ENCODE measurements at regions not wholly inside any gene's neighbourhood (a gene's known extent, or its start where the extent isn't known, plus 50 kb on each side); places are given as distances from the start of the nearest gene placed in this dataset.
"Not testable (repeated sequence)": the region's sequence is repeated elsewhere in the genome, so short reads cannot be mapped to it uniquely, and the experiment has no call there.

DNA sequence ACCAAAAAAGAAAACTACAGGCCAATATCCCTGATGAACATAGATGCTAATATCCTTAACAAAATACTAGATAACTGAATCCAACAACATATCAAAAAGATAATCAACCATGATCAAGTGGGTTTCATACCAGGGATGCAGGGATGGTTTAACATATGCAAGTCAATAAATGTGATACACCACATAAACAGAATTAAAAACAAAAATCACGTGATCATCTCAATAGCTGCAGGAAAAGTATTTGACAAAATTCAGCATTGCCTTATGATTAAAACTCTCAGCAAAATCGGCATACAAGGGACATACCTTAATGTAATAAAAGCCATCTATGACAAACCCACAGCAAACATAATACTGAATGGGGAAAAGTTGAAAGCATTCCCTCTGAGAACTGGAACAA is 199.9 kb downstream of the TXNL1 start:
- not testable (repeated sequence) for FAIRE-seq

DNA sequence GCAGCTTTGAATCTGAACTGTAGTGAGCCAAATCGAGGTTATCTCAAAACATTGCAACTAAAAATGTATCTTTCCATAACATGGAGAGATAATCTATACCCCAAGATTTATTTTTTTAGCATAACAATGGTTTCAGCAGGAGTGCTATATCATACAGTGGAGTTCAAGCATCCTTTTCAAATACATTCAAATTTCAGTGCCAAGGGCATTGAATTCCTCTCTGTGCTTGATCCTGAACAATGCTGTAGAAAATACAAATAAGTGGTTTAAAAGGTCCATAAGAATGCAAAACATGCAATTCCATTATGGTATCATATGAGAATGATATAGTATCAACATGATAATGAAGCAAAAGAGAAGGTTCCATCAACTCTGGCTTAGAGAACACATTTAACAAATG is 201.7 kb downstream of the TXNL1 start:
- no peak for FAIRE-seq

DNA sequence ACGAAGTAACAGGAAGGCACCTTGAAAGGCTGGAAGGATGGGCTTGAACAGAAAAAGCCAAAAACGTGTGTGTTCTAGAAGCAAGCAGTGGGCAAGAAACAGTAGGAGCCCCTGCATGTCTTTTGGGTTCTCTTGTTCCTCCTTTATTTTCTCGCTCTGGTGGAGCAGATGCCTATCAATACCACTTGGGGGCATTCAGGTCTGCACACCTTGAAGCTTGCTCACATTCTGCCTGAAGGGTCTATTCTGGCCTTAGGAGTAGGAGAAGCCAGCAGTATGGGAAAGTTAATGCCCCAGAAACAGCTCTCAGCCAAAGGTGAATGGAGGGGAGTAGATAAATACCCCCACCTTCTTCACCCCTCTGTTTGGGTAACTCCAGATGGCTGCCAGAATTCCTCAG is 204.5 kb downstream of the TXNL1 start:
- FAIRE-seq: no peak

DNA sequence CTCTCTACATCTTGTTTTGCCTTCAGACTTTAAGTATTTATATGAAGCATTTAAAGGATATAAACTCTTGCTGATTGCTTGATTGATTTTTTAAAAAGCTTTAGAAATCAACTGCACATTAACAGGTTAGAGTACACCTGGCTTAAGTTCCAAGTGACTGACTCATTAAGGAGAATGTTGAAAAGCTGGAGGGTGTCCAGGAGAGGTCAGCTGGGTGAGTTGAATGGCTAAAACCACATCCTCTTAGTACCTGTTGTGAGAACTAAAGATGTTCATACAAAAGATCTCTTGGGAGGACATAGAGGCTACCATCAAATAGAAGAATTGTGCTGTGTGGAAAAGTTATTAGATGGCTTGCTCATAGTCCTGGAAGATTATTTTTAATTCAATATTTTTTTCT is 206.8 kb downstream of the TXNL1 start:
- FAIRE-seq: no peak

DNA sequence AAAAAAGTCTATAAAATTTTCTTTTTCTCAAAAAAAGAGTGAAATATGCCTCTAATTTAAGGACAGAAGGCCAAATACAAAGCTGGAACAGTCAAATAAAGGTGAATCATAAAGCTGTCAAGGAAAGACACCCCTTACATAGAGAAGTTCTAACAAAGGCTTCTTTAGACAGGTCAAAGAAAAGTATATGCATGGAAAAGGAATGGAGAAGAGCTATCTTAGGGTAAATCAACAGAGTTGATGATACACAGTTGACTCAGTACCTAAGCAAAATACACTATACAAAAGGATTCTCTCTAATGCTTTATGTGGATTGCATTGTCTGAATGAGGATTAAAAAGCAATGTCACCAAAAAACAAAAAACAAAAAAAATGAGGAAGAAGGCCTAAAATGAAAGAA is 214.8 kb downstream of the TXNL1 start:
- FAIRE-seq: no peak

DNA sequence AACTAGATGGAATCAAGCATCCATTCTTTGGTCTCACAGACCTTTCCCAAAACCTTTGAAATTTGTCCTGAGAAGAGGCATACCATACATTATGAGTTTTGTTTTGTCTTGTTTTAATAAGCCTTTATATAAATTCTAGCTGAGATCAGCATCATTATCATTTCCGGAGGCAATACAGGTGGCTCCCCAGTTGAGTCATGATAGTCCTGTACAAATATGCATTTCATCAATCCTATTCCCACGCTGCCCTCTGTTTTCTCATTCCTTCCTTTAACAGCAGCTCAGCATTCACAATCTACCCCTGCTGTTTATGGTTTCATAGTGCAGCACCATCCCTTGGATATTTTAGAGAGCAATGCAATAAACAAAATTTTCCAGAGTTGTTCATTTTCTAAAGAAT is 216.7 kb downstream of the TXNL1 start:
- FAIRE-seq: no peak

DNA sequence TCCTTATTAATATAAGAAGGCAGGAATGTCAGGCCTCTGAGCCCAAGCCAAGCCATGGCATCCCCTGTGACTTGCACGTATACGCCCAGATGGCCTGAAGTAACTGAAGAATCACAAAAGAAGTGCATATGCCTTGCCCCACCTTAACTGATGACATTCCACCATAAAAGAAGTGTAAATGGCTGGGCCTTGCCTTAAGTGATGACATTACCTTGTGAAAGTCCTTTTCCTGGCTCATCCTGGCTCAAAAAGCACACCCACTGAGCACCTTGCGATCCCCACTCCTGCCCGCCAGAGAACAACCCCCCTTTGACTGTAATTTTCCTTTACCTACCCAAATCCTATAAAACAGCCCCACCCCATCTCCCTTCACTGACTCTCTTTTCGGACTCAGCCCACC is 217.5 kb downstream of the TXNL1 start:
- FAIRE-seq: not testable (repeated sequence)

DNA sequence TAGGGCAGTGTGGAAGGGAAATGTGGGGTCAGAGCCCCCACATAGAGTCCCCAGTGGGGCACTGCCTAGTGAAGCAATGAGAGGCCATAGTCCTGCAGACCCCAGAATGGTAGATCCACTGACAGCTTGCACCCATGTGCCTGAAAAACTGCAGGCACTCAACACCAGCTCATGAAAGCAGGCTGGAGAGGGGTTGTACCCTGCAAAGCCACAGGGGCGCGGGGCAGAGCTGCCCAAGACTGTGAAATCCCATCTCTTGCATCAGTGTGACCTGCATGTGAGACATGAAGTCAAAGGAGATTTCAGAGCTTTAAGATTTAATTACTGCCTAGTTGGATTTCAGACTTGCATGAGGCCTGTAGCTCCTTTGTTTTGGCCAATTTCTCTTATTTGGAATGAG is 224.0 kb downstream of the TXNL1 start:
- FAIRE-seq: no peak

DNA sequence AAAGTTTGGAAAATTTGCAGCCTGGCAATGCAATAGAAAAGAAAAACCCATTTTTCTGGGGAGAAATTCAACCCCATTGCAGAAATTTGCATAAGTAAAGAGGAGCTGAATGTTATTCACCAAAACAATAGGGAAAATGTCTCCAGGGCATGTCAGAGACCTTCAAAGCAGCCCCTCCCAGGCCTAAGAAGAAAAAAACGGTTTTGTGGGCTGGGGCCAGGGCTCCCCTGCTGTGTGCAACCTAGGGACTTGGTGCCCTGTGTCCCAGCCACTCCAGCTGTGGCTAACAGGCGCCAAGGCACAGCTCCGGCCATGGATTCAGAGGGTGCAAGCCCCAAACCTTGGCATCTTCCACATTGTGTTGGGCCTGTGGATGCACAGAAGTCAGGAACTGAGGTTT is 224.5 kb downstream of the TXNL1 start:
- FAIRE-seq: no peak

DNA sequence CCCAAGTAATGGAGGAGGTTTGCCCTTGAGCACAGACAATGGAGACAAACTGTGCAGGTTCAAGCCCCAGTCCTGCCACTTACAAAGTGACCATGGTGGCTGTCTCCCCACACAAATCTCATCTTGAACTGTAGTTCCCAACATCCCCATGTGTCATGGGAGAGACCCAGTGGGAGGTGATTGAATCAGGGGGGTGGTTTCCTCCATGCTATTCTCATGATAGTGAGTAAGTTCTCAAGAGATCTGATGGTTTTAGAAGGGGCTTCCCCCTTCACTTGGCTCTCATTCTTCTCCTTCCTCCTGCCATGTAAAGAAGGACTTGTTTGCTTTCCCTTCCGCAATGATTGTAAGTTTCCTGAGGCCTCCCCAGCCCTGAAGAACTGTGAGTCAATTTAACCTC is 225.4 kb downstream of the TXNL1 start:
- FAIRE-seq: no peak

DNA sequence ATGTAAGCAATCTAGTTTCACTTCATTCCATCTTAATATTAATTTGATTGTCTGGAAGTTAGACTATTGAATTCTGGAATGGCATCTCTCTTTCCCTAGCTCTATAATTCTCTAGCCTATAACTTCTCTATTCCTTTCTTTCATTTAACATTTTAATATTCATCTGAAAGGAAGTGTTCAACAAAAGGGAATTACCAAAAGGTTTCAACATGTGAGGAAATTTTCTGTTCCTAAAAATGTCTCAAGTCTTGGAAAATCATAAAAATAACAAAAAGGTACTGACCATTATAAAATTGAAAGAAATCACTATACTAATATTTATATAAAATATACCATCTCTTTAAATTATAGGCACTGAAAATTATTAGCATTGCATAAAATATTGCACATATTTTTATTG is 228.7 kb downstream of the TXNL1 start:
- no peak for FAIRE-seq

DNA sequence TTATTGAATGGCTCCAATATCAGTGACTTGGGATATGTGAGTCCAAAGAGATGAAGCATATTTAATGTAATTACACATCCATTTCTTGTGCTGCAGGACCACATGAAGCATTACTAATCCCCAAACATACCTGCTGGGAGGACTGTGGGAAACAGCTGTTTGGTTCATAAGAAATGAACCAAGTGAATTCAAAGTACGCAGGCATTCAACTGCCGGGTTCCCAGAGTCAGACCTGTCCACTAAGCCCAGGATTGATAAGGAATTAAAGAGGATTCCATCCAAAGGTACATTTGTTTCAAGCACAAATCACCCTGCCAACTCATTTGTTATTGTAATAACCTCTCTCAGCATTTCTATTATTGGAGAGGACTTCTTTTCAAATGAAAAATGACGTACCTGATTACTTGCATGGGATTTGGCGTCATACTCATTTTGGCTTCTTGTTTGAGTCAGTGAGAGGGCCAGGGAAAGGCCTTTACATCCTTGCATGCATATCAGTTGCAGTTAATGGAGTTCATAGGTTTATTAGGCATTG is 230.7 kb downstream of the TXNL1 start:
- FAIRE-seq: no peak

DNA sequence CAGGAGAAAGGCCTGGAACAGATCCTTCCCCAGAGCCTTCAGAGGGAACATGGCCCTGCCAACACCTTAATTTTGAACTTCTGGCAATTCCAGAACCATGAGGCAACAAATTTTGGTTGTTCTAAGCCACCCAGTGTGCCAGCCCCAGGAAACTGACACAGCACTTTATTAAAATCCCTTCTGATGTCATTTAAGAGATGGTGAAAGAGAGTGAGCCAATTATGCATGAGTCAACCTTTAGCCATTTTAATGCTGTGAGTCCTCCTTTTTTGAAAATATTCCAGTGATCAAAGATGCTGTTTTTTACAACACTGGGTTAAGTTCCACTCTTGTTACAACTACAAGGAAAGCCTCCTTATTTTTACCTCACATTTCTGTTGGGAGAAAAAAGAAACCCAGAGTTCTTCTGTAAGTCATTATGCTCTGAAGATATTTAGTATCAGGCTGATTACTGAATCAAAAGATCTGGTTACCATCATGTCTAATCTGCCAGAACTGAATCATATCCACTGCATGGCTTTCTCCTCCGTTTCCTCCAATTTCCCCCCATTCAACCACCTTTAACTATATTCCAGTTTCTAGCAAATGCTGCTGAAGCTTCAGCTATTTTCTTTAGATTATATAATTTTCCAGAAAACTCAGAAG is 235.4 kb downstream of the TXNL1 start:
- FAIRE-seq: no peak

DNA sequence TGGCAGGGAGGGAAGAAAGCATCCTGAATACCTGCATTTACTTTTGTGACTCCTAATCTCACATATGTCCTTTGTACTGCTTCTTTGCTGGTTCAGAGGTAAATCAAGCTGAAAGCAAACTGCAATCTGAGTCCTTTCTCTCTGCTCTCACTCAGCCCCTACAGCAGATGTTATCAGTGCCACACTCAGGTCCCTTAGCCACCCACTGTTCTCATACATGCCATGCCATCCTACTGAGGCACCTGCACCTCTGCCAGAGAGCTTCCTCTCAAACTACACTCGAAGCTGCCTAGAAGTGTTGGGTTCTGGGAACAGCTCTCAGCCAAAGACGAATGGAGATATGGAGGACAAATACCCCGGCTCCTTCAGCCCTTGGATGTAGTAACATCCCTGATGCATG is 244.5 kb downstream of the TXNL1 start:
- FAIRE-seq: no peak

DNA sequence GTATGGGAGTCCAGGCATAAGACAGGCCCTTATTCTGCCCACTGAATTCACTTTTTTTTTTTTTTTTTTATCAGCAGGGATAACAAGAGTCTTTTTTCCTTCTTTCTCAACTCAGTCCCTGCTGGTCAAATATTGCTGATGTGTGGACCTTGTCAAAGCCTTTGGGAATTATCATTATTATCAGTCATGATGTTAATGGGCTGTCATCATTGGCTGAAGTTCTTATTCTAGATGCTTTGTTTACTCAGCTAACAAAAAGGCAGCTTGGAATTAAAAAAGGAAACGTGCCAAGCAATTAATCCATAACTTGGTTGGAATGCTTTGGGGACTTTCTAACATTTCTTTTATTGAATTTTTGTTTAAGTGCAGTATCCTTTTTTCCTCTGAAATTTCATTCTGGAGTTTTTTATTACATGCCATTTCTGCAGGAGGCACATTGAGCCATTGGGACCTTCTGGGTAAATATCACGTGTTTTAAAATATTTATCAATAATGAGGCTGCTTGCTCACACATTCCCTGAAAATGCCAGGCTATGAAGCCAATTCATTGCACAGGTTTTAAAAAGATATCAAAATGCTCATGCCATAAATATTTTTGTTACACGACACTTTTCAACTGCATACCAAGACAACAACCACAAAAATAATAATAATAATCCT is 246.3 kb downstream of the TXNL1 start:
- no peak for FAIRE-seq

DNA sequence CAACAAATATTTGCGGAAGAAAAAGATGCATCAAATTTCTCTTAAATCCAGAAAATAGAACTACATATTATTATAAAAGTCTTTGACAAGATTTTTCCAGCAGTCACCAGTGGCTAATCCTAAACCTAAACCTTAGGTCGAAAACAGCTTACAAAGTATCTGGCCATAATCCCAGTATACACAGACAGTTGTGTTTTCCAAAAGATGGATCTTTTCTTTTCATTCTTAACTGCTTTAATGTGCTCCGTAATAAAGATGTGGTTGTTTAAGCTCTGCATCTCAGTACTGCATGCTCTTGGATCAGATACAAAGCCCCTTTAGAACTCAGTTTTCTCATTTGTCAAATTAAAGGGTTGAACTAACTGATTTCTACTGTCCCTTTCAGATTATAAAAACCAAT is 247.8 kb downstream of the TXNL1 start:
- no peak for FAIRE-seq

DNA sequence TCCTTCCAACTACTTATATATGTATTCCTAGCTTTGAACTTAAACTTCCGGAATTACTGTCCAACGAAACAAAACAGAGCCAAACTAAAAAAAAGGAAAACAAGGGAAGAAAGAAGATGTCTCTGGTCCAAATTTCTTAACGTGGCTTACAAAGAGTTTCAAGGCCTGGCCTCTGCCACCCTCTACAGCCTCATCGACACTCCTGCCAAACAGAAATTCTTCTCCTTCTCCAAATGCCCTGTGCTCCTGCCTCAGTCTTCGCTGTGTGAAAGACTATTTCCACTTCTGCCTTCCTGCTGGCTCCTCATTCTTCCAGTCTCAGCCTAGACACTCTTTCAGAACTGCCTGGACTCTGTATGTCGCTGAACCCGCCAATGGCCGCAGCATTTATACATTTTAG is 249.2 kb downstream of the TXNL1 start:
- FAIRE-seq: no peak

DNA sequence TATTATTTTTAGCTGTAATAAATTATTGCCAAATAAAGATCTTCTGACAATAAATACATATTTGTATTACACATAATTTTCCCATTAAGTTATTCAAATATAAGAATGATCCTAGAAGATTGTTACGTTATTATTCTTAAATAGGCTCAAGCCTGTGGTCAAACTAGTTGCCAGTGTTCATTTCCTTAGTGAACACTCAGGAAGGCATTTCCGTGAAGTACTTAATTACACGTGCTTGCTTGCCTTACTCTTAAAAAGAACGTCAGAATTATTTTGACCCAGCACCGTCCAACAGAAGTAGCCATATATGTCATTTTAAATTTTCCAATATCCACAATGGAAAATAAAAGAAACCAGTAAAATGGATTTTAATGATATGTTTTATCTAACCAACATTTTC is 249.8 kb downstream of the TXNL1 start:
- no peak for FAIRE-seq

DNA sequence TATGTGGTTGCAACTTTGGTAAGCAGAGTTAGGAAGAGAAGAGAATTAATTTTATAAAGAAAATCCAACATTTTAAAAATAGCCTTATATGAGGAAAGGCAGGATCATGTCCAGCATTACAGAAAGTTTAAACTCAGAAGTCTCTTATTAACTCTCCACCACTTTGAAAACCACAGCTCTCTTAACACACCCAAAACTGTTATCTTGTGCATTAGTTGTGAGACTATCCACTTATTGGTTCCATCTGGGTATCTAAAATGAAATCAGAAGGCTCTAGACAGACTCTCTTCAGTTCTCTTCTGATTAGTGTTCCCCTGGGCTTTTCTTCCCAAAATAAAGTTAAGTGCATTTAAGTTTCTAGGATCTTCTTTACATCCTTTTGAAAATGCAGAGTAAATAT is 251.5 kb downstream of the TXNL1 start:
- FAIRE-seq: no peak

DNA sequence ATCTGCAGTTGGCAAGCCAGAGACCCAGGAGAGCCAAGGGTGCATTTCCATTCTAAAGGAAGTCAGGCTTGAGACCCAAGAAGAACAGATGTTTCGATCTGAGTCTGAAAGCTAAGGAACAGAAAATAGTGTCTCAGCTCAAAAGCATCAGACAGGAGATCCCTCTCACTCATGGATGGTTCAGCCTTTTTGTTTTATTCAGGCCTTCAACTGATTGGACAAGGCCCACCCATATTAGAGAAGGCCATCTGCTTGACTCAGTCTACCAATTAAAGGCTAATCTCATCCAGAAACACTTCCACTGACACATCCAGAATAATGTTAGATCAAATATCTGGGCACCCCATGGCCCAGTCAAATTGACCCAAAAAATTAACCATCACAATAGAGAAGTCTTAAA is 255.0 kb downstream of the TXNL1 start:
- no peak for FAIRE-seq

DNA sequence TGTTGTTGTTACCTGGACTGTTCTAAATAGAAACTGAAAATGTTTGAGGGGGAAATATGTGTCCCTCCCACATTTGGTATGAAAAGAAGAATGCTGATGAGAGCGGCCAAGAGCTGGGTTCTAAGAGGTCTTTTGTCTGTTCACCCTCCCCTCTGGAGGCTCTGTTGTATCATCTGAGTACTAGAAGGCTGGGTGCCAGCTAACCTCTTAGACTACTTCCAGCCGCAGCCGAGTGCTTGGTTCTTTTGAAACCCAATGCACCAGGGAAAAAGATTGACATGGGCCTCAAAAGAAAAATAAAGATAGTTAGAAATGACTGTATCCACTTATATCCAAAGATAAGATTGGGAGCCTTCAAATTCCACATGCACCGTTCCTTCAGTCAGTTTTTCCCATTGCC is 255.9 kb downstream of the TXNL1 start:
- no peak for FAIRE-seq

DNA sequence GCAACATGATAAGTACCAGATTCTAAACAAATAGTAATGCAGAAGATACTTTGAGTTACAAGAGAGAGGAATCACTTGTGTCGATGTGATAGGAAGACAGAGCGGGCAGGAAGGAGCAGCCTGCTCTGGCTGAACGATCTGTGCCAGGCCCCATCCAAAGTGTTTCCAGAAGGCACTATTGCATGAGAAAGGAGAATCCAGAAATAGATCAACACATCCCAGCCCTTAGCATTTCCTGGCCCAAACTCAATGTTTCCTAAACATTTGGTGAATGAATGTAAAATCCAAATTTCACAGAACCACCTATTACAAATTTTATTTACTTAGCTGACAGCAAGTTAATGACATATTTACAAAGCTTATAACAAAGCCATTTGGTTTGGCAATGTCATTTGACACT is 257.2 kb downstream of the TXNL1 start:
- no peak for FAIRE-seq

DNA sequence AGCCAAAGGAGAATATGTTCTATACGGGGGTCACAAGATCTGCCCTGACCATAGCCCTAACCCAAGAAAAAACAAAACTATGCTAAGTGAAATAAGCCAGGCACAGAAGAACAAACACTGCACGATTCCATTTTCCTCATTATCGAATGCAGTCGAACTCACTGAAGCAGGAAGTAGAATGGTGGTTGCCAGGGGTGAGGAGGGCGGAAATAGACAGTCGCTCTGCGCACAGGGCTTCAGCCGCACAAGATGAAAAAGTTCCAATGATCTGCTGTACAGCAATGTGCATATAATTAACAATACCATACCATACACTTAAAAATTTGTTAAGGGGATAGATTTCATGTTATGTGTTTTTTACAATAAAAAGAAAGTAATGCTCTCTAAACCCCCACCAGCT is 257.7 kb downstream of the TXNL1 start:
- no peak for FAIRE-seq

DNA sequence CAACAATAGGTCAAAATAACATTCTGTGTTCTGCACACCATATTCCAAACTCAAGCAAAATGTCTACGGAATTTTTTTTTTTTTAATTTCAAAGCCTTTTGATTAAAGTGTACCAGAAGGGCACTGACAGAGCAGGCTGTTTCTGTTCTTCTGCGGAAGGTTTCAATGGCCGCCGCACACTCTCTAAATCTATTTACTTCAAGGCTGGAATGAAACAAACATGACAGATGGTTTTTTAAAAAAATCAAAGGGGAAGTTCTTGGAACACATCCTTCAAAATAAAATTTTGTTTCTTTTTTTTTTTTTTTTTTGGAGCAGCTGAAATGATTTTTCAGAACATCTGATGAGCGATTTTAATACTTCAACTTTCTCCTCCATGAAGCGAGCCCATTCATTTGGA is 259.1 kb downstream of the TXNL1 start:
- FAIRE-seq: no peak

DNA sequence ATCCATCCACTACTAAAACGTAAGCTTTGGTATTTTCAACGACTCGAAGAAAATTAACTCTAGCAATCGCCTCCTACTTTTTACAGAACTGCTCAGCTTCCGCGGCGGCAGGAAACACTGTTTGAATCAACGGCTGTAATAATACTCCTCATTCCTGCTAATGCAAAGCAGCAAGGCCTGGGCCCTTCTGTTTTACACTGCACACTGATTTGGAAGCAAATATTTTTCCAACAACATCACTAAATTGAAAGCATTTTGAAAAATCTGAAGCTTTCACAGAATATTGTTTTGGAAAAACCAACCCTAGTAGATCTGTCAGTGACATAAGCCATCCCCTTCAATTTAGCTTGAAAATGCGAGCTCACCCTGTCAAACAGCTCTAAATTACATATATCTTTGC is 261.2 kb downstream of the TXNL1 start:
- no peak for FAIRE-seq

Data from colon (tissue), 2 donors.